ENCODE measurements at regions not wholly inside any gene's neighbourhood (a gene's known extent, or its start where the extent isn't known, plus 50 kb on each side); places are given as distances from the start of the nearest gene placed in this dataset.
"Not testable (repeated sequence)": the region's sequence is repeated elsewhere in the genome, so short reads cannot be mapped to it uniquely, and the experiment has no call there.

DNA sequence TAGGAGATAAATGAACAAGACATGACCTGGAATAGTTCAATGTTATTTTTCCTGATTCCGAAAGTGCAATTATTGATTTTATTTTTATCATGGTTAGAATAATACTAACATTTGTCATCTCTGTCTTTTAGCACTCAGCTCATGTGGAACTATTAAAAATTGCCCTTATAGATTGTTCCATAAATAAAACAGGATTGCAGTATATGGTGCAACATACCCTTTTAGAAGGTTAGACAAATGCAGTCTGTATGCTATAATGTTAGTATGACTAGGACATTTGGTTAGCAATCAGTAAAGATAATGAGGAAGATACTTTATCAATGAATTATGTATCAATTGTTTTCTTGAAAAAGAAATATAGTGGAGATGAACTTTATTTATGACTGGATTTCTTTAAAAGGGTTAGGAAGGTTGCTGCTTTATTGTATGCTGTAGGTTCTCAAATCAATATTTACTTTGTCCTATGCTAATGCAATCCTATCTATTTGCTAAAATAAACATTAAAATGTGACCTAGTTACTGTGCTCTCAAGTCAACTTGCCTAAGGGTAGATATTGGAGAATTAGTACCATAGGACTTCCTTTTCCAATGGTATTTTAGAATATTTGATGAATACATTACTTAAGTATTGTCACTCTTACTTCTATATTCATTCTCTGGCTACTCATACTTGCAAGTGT, 348.9 kb upstream of the ISL1 start:
- no peak for DNase-seq

- DNase-seq = peak; percentile 13
These were observed 343.6 kb upstream of the ISL1 start for GRCh38 chr5:51039424-51040329.

DNA sequence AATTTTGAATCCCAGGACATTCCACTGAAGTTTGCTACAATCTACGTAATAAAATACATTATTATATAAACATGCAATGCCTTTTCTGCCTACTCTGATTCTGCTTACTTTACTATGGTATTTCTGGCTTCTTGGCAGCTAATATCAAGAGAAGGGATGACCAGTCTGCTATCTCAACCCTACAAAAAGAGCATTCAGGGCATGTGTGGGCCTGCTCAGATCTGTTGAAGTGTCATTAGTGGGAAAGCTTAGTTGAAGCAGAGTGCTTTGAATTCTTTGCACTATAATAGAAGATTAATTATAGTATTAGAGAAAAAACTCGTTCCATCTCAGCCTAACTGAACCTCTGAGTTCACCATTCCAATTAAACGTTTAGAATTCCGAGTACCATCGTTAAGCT, 339.5 kb upstream of the ISL1 start:
- no peak for DNase-seq

GRCh38 chr5:51047369-51047768, 335.9 kb upstream of the ISL1 start:
- no peak for DNase-seq

DNA sequence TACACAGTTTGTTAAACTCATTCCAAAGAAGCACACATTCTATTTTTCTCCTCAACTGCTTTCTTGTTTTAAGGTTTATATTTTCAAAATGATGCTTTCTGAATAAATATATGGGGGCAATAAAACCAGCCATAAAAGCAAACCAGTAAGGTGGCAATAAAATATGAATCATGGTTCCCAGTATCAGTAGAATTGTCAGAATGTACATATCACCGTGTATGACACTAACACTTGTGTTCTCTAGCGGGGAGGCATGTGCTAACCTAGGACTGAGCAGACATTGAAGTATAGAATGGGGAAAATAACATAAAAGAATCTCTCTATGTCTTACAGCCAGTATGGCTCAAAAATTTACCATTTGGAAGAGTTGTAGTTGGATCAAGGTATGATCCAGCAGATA, 329.9 kb upstream of the ISL1 start:
- DNase-seq = no peak

DNA sequence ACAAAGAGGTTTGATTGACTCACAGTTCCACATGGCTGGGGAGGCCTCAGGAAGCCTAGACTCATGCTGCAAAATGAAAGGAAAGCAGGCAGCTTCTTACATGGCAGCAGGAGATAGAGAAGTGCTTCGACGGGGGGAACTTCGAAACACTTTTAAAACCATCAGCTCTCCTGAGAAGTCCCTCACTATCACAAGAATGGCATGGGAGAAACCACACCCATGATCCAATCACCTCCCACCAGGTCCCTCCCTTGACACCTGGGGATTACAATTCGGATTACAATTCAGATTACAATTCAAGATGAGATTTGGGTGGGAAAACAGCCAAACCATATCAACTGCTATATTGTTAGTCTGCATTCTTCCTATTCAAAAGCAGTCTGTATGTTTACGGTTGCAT, 322.3 kb upstream of the ISL1 start:
- no peak for DNase-seq

GRCh38 chr5:51072937-51073336, 310.3 kb upstream of the ISL1 start:
- no peak for DNase-seq

DNA sequence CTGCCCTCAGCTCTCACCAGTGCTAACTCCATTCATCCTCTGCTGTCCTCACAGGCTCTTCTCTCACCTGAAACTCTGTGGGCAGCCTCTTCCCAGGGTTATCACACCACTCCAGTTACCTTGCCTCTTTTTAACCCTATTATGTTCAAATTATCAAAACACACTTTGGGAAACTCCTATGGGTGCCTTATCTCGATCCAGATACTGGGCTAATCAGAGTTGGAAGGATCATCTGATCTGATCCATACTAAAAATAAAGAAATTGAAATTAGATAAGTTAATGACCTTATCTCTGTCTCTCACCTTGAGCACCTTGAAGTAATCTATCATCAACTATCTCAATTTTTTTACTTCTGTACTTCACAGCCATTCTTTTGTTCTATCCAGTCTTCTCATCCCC, 300.5 kb upstream of the ISL1 start:
- DNase-seq = no peak

DNA sequence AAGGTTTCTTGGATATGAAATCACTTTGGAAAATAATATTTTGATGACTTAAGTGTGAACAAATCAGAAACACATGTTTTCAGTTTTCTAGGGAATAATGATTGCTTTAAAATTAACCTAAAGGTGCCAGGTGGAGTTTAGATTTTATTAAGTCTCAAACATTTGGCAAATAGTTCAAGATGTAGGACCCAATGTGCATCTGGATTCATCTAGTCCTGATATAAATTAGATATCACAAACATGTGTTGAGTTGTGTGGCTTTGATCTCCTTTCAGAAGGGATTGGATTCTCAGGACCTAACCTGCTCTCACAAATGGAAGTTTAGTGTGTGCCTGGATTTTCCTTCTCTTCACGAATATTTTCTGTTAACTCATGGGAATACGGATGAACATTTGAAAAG, 291.4 kb upstream of the ISL1 start:
- DNase-seq = no peak

- DNase-seq = no peak
These were observed 287.8 kb upstream of the ISL1 start for GRCh38 chr5:51095486-51095885.

DNA sequence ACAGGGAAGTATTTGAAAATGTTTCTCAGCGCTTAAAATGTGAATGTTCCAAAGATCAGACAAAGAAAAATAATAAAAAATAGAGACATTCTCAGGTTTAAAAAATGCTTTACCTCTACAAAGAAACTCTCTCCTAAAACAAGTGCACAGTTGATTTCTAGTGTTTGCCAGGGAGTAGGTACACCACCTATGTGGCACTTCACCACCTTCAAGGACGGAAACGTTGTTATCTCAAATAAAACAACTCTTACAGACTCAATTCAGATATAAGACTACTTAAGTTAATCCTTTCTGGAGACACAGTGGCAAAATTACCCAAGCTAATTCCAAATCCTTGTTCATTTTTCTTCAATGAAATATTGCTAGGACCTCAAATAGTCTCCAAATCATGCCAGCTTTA, 286.4 kb upstream of the ISL1 start:
- DNase-seq = no peak

GRCh38 chr5:51099173-51099853, 283.9 kb upstream of the ISL1 start:
- no peak for DNase-seq

DNA sequence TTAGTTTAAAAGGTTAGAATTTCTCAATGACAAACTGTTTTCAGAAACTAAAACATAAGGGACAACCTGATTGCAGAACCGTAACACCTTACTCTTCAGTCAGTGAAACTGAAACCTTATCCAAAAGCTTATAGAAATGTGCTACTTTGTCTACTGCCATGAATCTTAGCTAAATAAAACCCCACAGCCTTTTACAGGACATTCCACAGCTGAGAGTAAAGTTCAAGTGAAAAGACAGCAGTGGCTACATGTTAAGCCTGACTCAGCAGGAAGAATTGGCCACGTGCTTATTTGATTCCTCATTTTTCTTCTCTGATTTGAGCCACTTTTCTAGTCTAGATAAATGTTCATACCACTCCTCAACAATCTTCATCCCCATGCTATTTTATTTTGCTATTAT, 278.7 kb upstream of the ISL1 start:
- DNase-seq = no peak

DNA sequence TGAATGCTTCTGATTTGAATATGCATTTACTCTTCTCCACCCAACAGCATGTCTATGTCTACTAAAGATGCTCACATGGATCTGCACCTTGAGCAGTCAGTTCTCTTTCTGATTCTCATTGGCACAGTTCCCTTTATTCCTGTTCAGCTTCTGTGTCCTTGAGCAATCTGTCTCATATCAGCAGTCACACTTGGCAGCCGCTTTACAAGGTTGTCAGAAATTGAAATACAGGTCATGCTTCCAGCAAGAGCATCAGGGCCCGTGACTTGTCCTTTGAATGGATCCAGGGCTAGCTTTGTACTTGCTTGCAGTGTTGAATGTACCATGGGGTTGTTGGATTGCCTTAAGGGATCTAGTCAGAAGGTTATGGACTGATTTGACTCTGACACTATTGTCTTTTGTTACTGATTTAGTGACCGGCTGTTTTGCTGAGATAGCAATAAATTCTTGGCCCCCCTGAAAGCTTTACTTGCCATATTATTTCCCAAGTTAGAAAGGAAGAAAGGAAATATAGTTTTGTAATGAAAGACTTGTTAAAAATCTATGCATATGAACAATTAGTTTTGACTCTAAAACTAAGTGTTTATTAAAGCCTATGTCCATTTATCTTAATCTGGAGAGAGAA, 273.4 kb upstream of the ISL1 start:
- no peak for DNase-seq

- DNase-seq = no peak
These were observed 252.0 kb upstream of the ISL1 start for GRCh38 chr5:51131266-51131665.

GRCh38 chr5:51138164-51138563, 245.1 kb upstream of the ISL1 start:
- DNase-seq = no peak

DNA sequence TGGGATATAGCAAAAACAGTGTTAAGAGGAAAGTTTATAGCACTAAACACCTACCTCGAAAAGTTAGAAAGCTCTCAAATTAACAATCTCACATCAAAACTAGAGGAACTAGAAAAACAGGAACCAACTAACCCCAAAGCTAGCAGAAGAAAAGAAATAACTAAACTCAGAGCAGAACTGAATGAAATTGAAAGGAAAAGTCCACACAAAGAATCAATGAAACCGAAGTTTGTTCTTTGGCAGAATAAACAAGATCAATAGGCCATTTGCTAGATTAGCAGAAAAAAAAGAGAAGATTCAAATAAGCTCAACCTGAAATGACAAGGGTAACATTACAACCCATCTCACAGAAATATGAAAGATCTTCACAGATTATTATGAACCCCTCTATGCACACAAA, 234.8 kb upstream of the ISL1 start:
- DNase-seq = no peak

DNA sequence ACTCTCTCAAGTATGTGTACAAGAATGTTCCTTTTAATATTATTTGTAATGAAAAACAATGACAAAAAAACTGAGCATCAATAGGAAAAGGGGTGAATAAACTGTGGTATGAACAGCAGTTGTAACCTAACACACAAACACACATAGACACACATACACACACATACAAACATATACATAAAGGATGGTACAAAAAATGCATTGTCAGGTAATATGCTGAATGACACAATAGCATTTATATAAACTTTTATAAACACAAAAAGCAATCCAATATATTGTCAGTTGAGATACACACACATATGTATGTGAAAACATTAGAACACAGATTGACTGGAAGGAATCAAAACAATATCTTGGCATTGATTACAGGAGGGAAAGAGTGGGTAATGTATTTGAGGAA, 227.0 kb upstream of the ISL1 start:
- no peak for DNase-seq

DNA sequence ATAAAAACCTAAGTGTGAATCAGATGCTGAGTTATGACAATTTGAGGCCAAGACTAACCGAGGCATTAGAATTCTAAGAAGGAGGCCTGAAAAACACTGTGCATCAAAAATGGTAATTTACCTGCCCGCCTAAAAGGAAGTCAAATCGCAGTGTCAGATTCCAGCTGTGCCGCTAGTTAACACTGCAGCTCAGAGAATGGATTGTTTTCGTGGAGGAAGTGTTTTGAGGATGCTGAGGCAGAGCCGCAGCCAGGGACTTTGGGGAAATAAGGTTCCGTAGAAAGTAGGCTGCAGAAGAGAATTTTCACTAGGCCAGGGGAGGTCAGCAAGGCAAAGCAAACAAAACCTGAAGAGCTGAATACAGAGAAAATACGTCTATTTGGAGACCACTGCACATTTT, 226.4 kb upstream of the ISL1 start:
- no peak for DNase-seq

- DNase-seq = no peak
These were observed 224.1 kb upstream of the ISL1 start for GRCh38 chr5:51159164-51159563.

- no peak for DNase-seq
These were observed 223.6 kb upstream of the ISL1 start for GRCh38 chr5:51159606-51160005.

- DNase-seq = no peak
These were observed 221.0 kb upstream of the ISL1 start for GRCh38 chr5:51162245-51162644.

- DNase-seq = not testable (repeated sequence)
These were observed 217.6 kb upstream of the ISL1 start for GRCh38 chr5:51165621-51166020.
